Islet of Langerhans (tissue), 1 donor: ENCODE measurements at regions not wholly inside any gene's neighbourhood (a gene's known extent, or its start where the extent isn't known, plus 50 kb on each side); places are given as distances from the start of the nearest gene placed in this dataset.

Experiments
- FAIRE-seq: peaks from one replicate; lab custom pipeline; 2011; peaks lifted over from hg19 to GRCh38; lab: Jason Lieb, UNC

GRCh38 chr5:164868761-164869160, 1363.3 kb downstream of the MAT2B start:
- FAIRE-seq = no peak

GRCh38 chr5:164869325-164869724, 1363.9 kb downstream of the MAT2B start:
- no peak for FAIRE-seq

- FAIRE-seq = no peak
Observed at GRCh38 chr5:164876793-164877192, 1371.4 kb downstream of the MAT2B start.

- FAIRE-seq = no peak
Observed at GRCh38 chr5:164881442-164881841, 1376.0 kb downstream of the MAT2B start.

GRCh38 chr5:164885179-164885578, 1379.8 kb downstream of the MAT2B start:
- FAIRE-seq = no peak

GRCh38 chr5:164893071-164893470, 1387.7 kb downstream of the MAT2B start:
- no peak for FAIRE-seq

GRCh38 chr5:164898705-164899104, 1393.3 kb downstream of the MAT2B start:
- FAIRE-seq = no peak

GRCh38 chr5:164909673-164910072, 1404.3 kb downstream of the MAT2B start:
- no peak for FAIRE-seq

GRCh38 chr5:164921722-164922121, 1416.3 kb downstream of the MAT2B start:
- FAIRE-seq = no peak

GRCh38 chr5:164934039-164934438, 1428.6 kb downstream of the MAT2B start:
- no peak for FAIRE-seq

- no peak for FAIRE-seq
Observed at GRCh38 chr5:164934561-164934960, 1429.1 kb downstream of the MAT2B start.

GRCh38 chr5:164941132-164941531, 1435.7 kb downstream of the MAT2B start:
- FAIRE-seq = no peak

- FAIRE-seq = no peak
Observed at GRCh38 chr5:164950927-164951326, 1445.5 kb downstream of the MAT2B start.

GRCh38 chr5:164951570-164951969, 1446.2 kb downstream of the MAT2B start:
- FAIRE-seq = no peak

GRCh38 chr5:164958688-164959087, 1453.3 kb downstream of the MAT2B start:
- peak; percentile 36 for FAIRE-seq

GRCh38 chr5:164959761-164960160, 1454.3 kb downstream of the MAT2B start:
- no peak for FAIRE-seq

GRCh38 chr5:164962329-164962961, 1457.0 kb downstream of the MAT2B start:
- FAIRE-seq = no peak

GRCh38 chr5:164966611-164967010, 1461.2 kb downstream of the MAT2B start:
- no peak for FAIRE-seq

GRCh38 chr5:164967354-164967753, 1461.9 kb downstream of the MAT2B start:
- FAIRE-seq = no peak

GRCh38 chr5:164972973-164973372, 1467.6 kb downstream of the MAT2B start:
- FAIRE-seq = no peak

GRCh38 chr5:164975986-164976385, 1470.6 kb downstream of the MAT2B start:
- no peak for FAIRE-seq

GRCh38 chr5:164980480-164980879, 1475.1 kb downstream of the MAT2B start:
- no peak for FAIRE-seq

GRCh38 chr5:164998142-164998541, 1492.7 kb downstream of the MAT2B start:
- FAIRE-seq = no peak

GRCh38 chr5:164998590-164998989, 1493.2 kb downstream of the MAT2B start:
- no peak for FAIRE-seq
